Neural cell (in vitro differentiated cells): ENCODE measurements at regions not wholly inside any gene's neighbourhood (a gene's known extent, or its start where the extent isn't known, plus 50 kb on each side); places are given as distances from the start of the nearest gene placed in this dataset.

Experiments
- EP300 ChIP-seq: fragments of 450-650 bp; conservative IDR thresholded peaks from 2 replicates; pipeline ENCODE4 v1.6.1; 2014; ENCODE audit warnings: antibody characterized with exemption, mild to moderate bottlenecking, moderate library complexity; ENCODE audit not compliant: poor library complexity, severe bottlenecking
- EZH2 ChIP-seq: fragments of 200-600, 300-800 bp; shearing (Covaris generic), sonication (generic); IDR thresholded peaks from 2 replicates; pipeline ENCODE4 v1.6.1; 2014; ENCODE audit warnings: antibody characterized with exemption, low read length, borderline replicate concordance, mild to moderate bottlenecking; ENCODE audit not compliant: insufficient read depth, poor library complexity, severe bottlenecking

GRCh38 chr13:40386586-40386985, 279.9 kb downstream of the FOXO1 start:
- TF ChIP-seq EZH2 (no peak), EP300 (no peak)
